ENCODE measurements at regions not wholly inside any gene's neighbourhood (a gene's known extent, or its start where the extent isn't known, plus 50 kb on each side); places are given as distances from the start of the nearest gene placed in this dataset.

GRCh38 chr3:109851854-109852253, 514.5 kb upstream of the DPPA4 start:
- no peak overlapping the region for H3K14ac ChIP-seq (ENCODE audit: low read length in 2 of 2)
- H3K27ac ChIP-seq (ENCODE audit: low read length, poor library complexity, severe bottlenecking), result no peak overlapping the region
- H3K79me1 ChIP-seq (replicated peaks; ENCODE audit: low read length, poor library complexity, severe bottlenecking), result no peaks in the 10 kb centered on the region
- H2AFZ ChIP-seq (ENCODE audit: low read depth, low read length), result no peak overlapping the region
- H3K23ac ChIP-seq (ENCODE audit: low read length in 2 of 2), result no peak overlapping the region
- no peak overlapping the region for H3K4me3 ChIP-seq (ENCODE audit: insufficient read depth in 1 of 2, low read depth in 1 of 2, low read length in 2 of 2)
- H3K9me3 ChIP-seq (ENCODE audit: control insufficient read depth, low read length), result peaks cover 61% of the 10 kb centered on the region
- H3K4ac ChIP-seq (ENCODE audit: low read depth in 1 of 2, low read length in 2 of 2), result no peak overlapping the region
- H3K4me2 ChIP-seq (ENCODE audit: low read length, poor library complexity, severe bottlenecking), result no peak overlapping the region
- H4K8ac ChIP-seq (ENCODE audit: low read length), result no peak overlapping the region
- no peak overlapping the region for H2BK15ac ChIP-seq (ENCODE audit: low read depth, poor library complexity, severe bottlenecking)
- H3K27me3 ChIP-seq (ENCODE audit: control insufficient read depth in 1 of 2, insufficient read depth in 1 of 2, low read length in 2 of 2), result no peaks in the 10 kb centered on the region
- no peak overlapping the region for H2AK5ac ChIP-seq (ENCODE audit: low read length, severe bottlenecking)
- no peak overlapping the region for H2BK12ac ChIP-seq (ENCODE audit: low read length in 2 of 2)
- H2BK120ac ChIP-seq (ENCODE audit: low read depth, low read length), result no peak overlapping the region
- H3K4me1 ChIP-seq (ENCODE audit: control insufficient read depth, insufficient read depth, low read depth, low read length), result no peaks in the 10 kb centered on the region
- no peak overlapping the region for H3K9ac ChIP-seq (ENCODE audit: low read length)
- H3K36me3 ChIP-seq (ENCODE audit: control insufficient read depth in 1 of 2, insufficient read depth in 2 of 2, low read depth in 1 of 2, low read length in 2 of 2), result no peaks in the 10 kb centered on the region
- no peak overlapping the region for H4K91ac ChIP-seq (ENCODE audit: low read length)
- no CpG with 5 or more reads among the region's 1 CpG for WGBS
- no peak for DNase-seq
- no peak overlapping the region for H3K18ac ChIP-seq (ENCODE audit: low read depth in 1 of 2, low read length in 2 of 2)
- no peak overlapping the region for H2BK5ac ChIP-seq (ENCODE audit: low read depth, low read length, poor library complexity, severe bottlenecking)

GRCh38 chr3:109852283-109852682, 514.9 kb upstream of the DPPA4 start:
- Histone ChIP-seq H2AFZ (ENCODE audit: low read depth, low read length) (no peak overlapping the region), H2BK120ac (ENCODE audit: low read depth, low read length) (no peak overlapping the region), H3K36me3 (ENCODE audit: control insufficient read depth in 1 of 2, insufficient read depth in 2 of 2, low read depth in 1 of 2, low read length in 2 of 2) (no peaks in the 10 kb centered on the region), H4K91ac (ENCODE audit: low read length) (no peak overlapping the region), H3K14ac (ENCODE audit: low read length in 2 of 2) (no peak overlapping the region), H2BK15ac (ENCODE audit: low read depth, poor library complexity, severe bottlenecking) (no peak overlapping the region), H2BK12ac (ENCODE audit: low read length in 2 of 2) (no peak overlapping the region), H3K4ac (ENCODE audit: low read depth in 1 of 2, low read length in 2 of 2) (no peak overlapping the region), H3K18ac (ENCODE audit: low read depth in 1 of 2, low read length in 2 of 2) (no peak overlapping the region), H4K8ac (ENCODE audit: low read length) (no peak overlapping the region), H3K4me3 (ENCODE audit: insufficient read depth in 1 of 2, low read depth in 1 of 2, low read length in 2 of 2) (no peak overlapping the region), H3K23ac (ENCODE audit: low read length in 2 of 2) (no peak overlapping the region), H2AK5ac (ENCODE audit: low read length, severe bottlenecking) (no peak overlapping the region), H3K9ac (ENCODE audit: low read length) (no peak overlapping the region), H3K27me3 (ENCODE audit: control insufficient read depth in 1 of 2, insufficient read depth in 1 of 2, low read length in 2 of 2) (no peaks in the 10 kb centered on the region), H3K4me1 (ENCODE audit: control insufficient read depth, insufficient read depth, low read depth, low read length) (no peaks in the 10 kb centered on the region), H2BK5ac (ENCODE audit: low read depth, low read length, poor library complexity, severe bottlenecking) (no peak overlapping the region), H3K4me2 (ENCODE audit: low read length, poor library complexity, severe bottlenecking) (no peak overlapping the region), H3K27ac (ENCODE audit: low read length, poor library complexity, severe bottlenecking) (no peak overlapping the region), H3K9me3 (ENCODE audit: control insufficient read depth, low read length) (peaks cover 58% of the 10 kb centered on the region), H3K79me1 (replicated peaks; ENCODE audit: low read length, poor library complexity, severe bottlenecking) (no peaks in the 10 kb centered on the region)
- WGBS, result no CpG with 5 or more reads among the region's 3 CpGs
- no peak for DNase-seq

- Histone ChIP-seq H2BK12ac (ENCODE audit: low read length in 2 of 2) (no peak overlapping the region), H4K8ac (ENCODE audit: low read length) (no peak overlapping the region), H3K4ac (ENCODE audit: low read depth in 1 of 2, low read length in 2 of 2) (no peak overlapping the region), H3K23ac (ENCODE audit: low read length in 2 of 2) (no peak overlapping the region), H2BK15ac (ENCODE audit: low read depth, poor library complexity, severe bottlenecking) (no peak overlapping the region), H3K36me3 (ENCODE audit: control insufficient read depth in 1 of 2, insufficient read depth in 2 of 2, low read depth in 1 of 2, low read length in 2 of 2) (no peaks in the 10 kb centered on the region), H3K79me1 (replicated peaks; ENCODE audit: low read length, poor library complexity, severe bottlenecking) (no peaks in the 10 kb centered on the region), H2AK5ac (ENCODE audit: low read length, severe bottlenecking) (no peak overlapping the region), H3K9me3 (ENCODE audit: control insufficient read depth, low read length) (peaks cover 49% of the 10 kb centered on the region), H4K91ac (ENCODE audit: low read length) (no peak overlapping the region), H3K4me3 (ENCODE audit: insufficient read depth in 1 of 2, low read depth in 1 of 2, low read length in 2 of 2) (no peak overlapping the region), H2BK120ac (ENCODE audit: low read depth, low read length) (no peak overlapping the region), H3K4me1 (ENCODE audit: control insufficient read depth, insufficient read depth, low read depth, low read length) (no peaks in the 10 kb centered on the region), H2BK5ac (ENCODE audit: low read depth, low read length, poor library complexity, severe bottlenecking) (no peak overlapping the region), H3K27ac (ENCODE audit: low read length, poor library complexity, severe bottlenecking) (no peak overlapping the region), H3K9ac (ENCODE audit: low read length) (no peak overlapping the region), H3K4me2 (ENCODE audit: low read length, poor library complexity, severe bottlenecking) (no peak overlapping the region), H2AFZ (ENCODE audit: low read depth, low read length) (no peak overlapping the region), H3K14ac (ENCODE audit: low read length in 2 of 2) (no peak overlapping the region), H3K18ac (ENCODE audit: low read depth in 1 of 2, low read length in 2 of 2) (no peak overlapping the region), H3K27me3 (ENCODE audit: control insufficient read depth in 1 of 2, insufficient read depth in 1 of 2, low read length in 2 of 2) (no peaks in the 10 kb centered on the region)
- 82% methylated on average over 1 of the region's 2 CpGs for WGBS
- no peak for DNase-seq
Measured at GRCh38 chr3:109853077-109853731, 515.9 kb upstream of the DPPA4 start.

GRCh38 chr3:109863701-109864100, 526.4 kb upstream of the DPPA4 start:
- no peaks in the 10 kb centered on the region for H3K36me3 ChIP-seq (ENCODE audit: control insufficient read depth in 1 of 2, insufficient read depth in 2 of 2, low read depth in 1 of 2, low read length in 2 of 2)
- H2BK120ac ChIP-seq (ENCODE audit: low read depth, low read length), result no peak overlapping the region
- H3K14ac ChIP-seq (ENCODE audit: low read length in 2 of 2), result no peak overlapping the region
- no peaks in the 10 kb centered on the region for H3K27me3 ChIP-seq (ENCODE audit: control insufficient read depth in 1 of 2, insufficient read depth in 1 of 2, low read length in 2 of 2)
- H4K91ac ChIP-seq (ENCODE audit: low read length), result no peak overlapping the region
- no peak overlapping the region for H3K23ac ChIP-seq (ENCODE audit: low read length in 2 of 2)
- H3K79me1 ChIP-seq (replicated peaks; ENCODE audit: low read length, poor library complexity, severe bottlenecking), result no peaks in the 10 kb centered on the region
- H4K8ac ChIP-seq (ENCODE audit: low read length), result no peak overlapping the region
- H2AK5ac ChIP-seq (ENCODE audit: low read length, severe bottlenecking), result no peak overlapping the region
- H3K9ac ChIP-seq (ENCODE audit: low read length), result no peak overlapping the region
- no peak overlapping the region for H2BK5ac ChIP-seq (ENCODE audit: low read depth, low read length, poor library complexity, severe bottlenecking)
- DNase-seq, result no peak
- no peak overlapping the region for H2AFZ ChIP-seq (ENCODE audit: low read depth, low read length)
- no peak overlapping the region for H3K27ac ChIP-seq (ENCODE audit: low read length, poor library complexity, severe bottlenecking)
- H3K9me3 ChIP-seq (ENCODE audit: control insufficient read depth, low read length), result peaks cover 21% of the 10 kb centered on the region
- WGBS, result 87% methylated on average over 1 of the region's 1 CpG
- H3K4ac ChIP-seq (ENCODE audit: low read depth in 1 of 2, low read length in 2 of 2), result no peak overlapping the region
- no peak overlapping the region for H3K18ac ChIP-seq (ENCODE audit: low read depth in 1 of 2, low read length in 2 of 2)
- no peaks in the 10 kb centered on the region for H3K4me1 ChIP-seq (ENCODE audit: control insufficient read depth, insufficient read depth, low read depth, low read length)
- H3K4me2 ChIP-seq (ENCODE audit: low read length, poor library complexity, severe bottlenecking), result no peak overlapping the region
- no peak overlapping the region for H2BK15ac ChIP-seq (ENCODE audit: low read depth, poor library complexity, severe bottlenecking)
- H2BK12ac ChIP-seq (ENCODE audit: low read length in 2 of 2), result no peak overlapping the region
- no peak overlapping the region for H3K4me3 ChIP-seq (ENCODE audit: insufficient read depth in 1 of 2, low read depth in 1 of 2, low read length in 2 of 2)

Data from mesenchymal stem cell (in vitro differentiated cells and primary cell).